ENCODE measurements at regions not wholly inside any gene's neighbourhood (a gene's known extent, or its start where the extent isn't known, plus 50 kb on each side); places are given as distances from the start of the nearest gene placed in this dataset.
"Not testable (repeated sequence)": the region's sequence is repeated elsewhere in the genome, so short reads cannot be mapped to it uniquely, and the experiment has no call there.

DNA sequence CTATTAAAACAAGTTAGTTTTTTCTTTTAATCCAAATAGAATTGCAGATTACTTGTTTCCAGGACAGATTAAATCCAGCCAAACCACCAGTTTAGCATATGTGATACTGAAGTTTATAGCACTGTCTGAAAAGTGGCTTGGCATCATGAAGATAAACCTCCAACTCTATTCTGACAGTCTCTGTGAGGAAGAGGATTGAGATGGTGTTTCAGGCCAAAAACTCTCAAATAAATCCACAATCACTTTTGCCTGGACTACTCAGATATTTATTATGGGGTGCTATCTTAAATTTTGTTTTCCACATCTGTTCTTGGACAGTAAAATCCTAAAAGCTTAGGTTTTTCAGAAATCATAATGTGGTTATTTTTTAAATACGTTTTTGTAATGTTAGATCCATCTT is 161.7 kb upstream of the SEMA3C start:
- FAIRE-seq: no peak
- no peak for DNase-seq (ENCODE audit: insufficient read length, low spot score)

DNA sequence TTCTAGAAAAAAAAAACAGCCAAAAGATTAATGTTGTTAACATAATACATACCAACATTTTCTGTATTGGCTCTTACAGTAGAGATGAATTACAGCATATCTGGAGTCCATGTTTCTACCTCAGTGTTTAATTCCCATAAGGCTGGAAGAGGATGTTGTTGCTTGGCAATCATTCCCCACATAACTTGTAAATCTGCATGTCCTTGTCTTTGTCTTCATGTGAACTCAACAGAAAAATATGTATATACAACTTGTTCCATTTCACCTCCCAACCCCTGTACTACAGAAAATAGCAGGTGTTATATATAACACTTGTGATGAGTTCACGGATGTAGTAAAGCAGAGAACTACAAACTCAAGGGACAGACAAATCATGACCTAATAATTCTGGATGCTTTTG is 160.9 kb upstream of the SEMA3C start:
- DNase-seq (ENCODE audit: insufficient read length, low spot score) (no peak), FAIRE-seq (no peak)

DNA sequence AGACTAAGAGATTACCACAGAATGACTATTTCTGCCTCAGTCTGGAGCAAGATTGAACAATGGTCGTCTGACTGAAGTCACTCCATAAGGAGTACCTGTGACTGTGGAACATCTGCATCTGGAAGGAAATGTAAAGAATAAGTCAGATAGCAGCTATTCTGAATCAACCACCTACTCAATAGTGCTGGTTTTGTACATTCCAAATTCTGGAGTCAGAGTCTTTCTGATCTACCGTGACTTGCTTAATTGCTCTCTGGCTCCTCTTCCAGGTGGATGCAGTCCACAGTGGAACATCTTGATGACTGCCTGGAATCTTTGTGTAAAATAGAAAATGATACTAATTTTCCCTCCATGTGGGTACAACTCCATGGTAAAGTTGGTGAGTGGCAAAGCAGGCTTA is 156.3 kb upstream of the SEMA3C start:
- FAIRE-seq: no peak

DNA sequence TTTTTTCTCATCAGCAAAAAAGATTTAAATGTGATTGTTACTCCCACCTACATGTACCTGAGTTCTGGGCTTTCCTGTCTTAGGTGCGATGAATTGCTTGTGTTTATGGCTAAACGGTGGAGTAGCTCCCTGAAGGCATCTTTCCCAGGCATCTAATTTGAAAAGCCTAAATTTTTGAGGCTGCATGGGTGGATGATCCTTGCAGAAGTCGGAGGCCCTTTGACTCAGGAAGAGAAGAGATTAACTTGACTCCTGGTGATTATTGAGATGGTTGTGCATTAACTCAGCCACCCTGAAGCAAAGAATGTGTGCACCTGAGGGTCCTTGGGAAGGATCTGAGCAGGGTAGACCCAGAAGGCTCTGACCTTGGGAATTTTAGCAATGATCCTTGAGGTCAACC is 155.6 kb upstream of the SEMA3C start:
- DNase-seq (ENCODE audit: insufficient read length, low spot score) (no peak), FAIRE-seq (no peak)

More for the DNA sequence above, 156.3 kb upstream of the SEMA3C start:
- no peak for DNase-seq (ENCODE audit: insufficient read length, low spot score)

DNA sequence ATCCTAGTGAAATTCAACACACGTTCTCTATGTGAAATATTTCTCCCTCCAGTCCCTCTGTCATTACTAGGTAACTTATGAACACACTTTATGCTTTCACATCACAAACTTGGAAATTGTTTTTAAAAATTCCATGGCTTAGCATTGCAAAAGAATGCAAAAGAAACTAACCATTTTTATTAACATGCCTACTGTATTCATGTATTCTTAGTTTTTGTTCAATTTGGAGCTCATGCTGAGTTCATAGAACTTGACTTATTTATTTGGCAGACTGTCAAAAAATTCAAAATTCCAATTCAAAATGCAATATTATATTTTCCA is 155.0 kb upstream of the SEMA3C start:
- FAIRE-seq: no peak
- no peak for DNase-seq (ENCODE audit: insufficient read length, low spot score)

DNA sequence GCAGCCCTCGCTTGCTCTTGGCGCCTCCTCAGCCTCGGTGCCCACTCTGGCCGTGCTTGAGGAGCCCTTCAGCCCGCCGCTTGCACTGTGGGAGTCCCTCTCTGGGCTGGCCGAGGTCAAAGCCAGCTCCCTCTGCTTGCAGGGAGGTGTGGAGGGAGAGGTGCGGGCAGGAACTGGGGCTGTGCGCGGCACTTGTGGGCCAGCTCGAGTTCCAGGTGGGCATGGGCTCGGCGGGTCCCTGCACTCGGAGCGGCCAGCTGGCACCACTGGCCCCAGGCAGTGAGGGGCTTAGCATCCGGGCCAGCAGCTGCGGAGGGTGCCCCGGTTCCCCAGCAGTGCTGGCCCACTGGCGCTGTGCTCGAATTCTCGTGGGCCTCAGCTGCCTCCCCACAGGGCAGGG is 152.1 kb upstream of the SEMA3C start:
- no peak for FAIRE-seq
- DNase-seq (ENCODE audit: insufficient read length, low spot score): no peak

DNA sequence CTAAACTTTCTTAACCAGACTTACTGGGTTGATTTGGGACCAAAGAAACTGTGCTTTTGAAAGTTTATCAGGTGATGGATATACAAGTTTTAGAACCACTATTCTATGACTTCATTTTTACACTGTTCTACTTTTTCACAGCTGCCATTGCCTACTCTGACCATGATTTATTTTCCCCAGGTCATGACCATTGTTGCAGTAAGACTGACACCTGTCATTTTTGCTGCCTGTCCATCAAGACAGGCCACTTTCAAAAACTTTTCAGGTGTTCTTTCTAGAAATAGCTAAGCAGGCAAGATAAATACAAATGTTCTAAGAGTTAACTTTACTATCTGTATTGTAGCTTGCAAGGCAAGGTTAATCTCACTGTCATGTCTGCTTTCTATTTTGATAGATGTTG is 147.9 kb upstream of the SEMA3C start:
- DNase-seq (ENCODE audit: insufficient read length, low spot score): no peak
- no peak for FAIRE-seq

DNA sequence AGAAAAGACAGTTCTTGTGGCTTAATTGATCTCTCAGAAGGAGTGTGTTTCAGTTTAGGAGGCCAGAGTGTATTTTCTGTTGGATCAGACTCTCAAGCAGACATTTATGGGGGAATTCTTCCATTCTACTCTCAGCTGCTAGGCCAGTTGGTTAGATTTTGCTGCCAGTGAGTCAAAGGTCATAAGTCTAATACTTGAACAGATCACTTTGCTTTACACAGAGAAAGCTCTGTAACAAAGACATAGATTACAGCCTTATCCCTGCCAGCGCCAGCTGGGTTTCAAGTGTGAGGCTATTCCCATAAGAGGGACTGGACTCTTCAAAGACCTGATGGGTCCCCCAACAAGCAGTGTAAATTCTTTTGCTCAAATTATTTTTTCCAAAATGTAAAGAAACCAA is 145.6 kb upstream of the SEMA3C start:
- DNase-seq (ENCODE audit: insufficient read length, low spot score) (no peak), FAIRE-seq (no peak)

DNA sequence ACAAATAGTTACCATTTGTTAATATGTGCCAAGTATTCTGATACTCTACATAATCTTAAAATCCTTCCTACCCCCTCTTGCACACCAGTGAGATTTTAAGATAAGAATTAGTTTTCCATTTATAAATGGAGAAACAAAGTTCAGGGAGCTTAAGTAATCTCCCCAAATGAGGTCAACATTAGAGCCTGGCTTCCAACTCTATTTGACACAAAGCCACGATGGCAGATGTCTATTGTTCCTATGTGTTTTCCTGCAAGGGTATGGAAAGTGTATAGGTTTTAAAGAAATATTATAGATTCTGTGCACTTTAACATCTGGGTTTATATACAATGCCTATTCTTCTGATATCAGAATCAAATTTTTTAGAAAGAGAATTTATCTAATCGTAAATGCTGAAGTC is 143.9 kb upstream of the SEMA3C start:
- DNase-seq (ENCODE audit: insufficient read length, low spot score): no peak
- no peak for FAIRE-seq

DNA sequence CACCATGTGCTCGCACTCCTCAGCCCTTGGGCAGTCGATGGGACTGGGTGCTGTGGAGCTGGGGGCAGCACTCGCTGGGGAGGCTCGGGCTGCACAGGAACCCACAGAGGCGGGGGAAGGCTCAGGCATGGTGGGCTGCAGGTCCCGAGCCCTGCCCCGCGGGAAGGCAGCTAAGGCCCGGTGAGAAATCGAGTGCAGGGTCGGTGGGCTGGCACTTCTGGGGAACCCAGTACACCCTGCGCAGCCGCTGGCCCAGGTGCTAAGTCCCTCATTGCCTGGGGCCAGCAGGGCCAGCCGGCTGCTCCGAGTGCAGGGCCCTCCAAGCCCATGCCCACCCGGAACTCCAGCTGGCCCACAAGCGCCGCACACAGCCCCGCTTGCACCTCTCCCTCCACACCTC is 138.6 kb upstream of the SEMA3C start:
- not testable (repeated sequence) for FAIRE-seq; DNase-seq (ENCODE audit: insufficient read length, low spot score)

DNA sequence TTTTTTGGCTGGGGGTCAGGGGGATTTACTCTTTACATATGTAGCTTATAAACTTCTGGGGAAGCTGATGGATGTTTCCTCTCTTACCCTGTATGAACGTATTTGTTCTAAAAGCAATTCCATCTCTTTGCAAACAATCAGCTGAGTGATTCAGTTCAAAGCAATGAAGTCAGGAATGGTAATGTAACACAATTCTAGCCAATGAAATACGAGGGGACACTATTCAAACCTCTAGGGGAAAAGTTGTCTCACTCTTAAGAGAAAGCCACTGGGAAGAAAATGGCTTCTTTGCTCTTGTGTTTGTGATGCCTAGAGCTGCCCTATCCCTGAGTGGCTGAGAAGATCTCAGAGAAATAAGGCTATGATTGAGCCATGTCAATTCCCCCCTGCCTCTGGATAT is 134.8 kb upstream of the SEMA3C start:
- FAIRE-seq (no peak), DNase-seq (ENCODE audit: insufficient read length, low spot score) (no peak)

DNA sequence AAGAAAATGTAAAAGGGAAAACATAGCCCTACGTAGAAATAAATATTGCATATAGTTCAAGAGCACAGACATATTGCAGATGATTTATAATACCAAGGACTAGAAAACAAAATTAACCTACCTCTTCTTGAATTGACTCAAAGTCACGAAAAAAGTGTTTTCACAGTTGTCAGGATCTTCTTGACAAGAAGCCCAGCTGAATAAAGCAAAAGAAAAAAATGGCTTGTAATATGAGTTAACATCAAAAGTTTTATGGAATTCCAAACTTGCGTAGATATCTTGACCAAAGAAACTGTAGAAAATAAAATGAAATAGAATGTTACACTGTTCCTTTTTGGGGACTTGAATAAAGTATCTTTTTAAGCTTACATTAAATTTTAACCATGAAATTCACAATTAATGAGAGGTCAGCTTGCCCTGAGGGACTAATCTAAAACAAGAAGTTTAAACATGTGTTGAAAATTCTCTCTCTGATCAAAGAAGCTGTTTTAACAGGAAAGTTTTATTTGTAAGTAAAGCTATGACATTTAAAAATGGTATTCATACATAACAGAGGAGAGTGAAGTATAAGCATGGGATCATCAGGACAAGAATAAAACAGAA is 133.1 kb upstream of the SEMA3C start:
- FAIRE-seq (no peak), DNase-seq (ENCODE audit: insufficient read length, low spot score) (no peak)

DNA sequence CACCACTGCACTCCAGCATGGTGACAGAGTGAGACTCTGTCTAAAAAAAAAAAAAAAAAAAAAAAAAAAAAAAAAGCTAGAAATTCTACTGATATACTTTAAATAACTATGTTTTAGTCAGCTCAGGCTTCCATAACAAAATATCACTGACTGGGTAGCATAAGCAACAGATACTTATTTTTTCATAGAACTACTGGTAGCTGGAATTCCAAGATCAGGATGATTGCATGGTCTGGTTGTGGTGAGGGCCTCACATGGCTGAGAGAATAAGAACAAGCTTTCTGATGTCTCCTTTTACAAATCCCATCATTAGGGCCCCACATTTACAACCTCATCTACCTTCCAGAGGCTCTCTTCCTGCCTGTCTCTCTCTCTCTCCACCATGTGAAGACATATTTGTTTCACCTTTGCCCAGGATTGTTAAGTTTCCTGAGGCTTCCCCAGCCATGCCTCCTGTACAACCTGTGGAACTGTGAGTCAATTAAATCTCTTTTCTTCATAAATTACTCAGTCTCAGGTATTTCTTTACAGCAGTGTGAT is 126.7 kb upstream of the SEMA3C start:
- DNase-seq (ENCODE audit: insufficient read length, low spot score) (no peak), FAIRE-seq (no peak)

DNA sequence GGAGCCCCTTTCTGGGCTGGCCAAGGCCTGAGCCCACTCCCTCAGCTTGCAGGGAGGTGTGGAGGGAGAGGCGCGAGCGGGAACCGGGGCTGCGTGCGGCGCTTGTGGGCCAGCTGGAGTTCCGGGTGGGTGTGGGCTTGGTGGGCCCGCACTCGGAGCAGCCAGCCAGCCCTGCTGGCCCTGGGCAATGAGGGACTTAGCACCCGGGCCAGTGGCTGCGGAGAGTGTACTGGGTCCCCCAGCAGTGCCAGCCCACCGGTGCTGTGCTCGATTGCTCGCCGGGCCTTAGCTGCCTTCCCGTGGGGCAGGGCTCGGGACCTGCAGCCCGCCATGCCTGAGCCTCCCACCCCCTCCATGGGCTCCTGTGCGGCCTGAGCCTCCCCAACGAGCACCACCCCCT is 123.8 kb upstream of the SEMA3C start:
- FAIRE-seq; DNase-seq (ENCODE audit: insufficient read length, low spot score): not testable (repeated sequence)

DNA sequence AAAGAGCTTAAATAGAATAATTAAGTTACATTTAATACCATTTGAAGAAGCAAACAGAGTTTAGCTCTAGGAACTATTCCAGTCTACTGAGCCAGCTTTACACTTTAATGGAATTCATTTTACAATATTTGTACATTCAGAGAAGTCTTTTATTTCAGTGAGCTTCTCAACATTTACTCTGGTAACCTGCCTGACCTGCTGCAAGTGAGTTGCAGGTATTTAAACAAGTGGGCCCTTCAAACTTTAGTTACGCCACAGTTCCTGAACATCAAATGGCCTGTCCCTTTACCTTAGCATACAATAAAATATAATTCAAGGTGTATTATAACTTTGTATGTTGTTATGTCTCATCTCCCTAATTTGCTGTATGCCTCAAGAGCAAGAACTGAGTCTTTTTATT is 121.6 kb upstream of the SEMA3C start:
- no peak for DNase-seq (ENCODE audit: insufficient read length, low spot score)
- FAIRE-seq: no peak

DNA sequence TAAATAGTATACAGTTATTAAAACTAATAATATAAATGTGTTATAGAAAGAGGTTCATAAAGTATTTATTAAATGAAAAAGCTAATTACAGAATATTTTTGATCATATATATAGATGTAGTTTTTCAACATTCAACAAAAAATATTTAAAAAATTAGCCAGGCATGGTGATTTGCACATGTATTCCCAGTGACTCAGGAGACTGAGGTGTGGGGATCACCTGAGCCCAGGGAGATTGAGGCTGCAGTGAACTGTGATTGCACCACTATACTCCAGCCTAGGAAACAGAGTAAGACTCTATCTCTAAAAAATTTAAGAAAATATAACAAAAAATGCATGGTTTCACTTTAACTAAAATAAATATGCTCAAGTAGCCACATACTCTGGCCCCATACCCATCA is 118.0 kb upstream of the SEMA3C start:
- DNase-seq (ENCODE audit: insufficient read length, low spot score): no peak
- FAIRE-seq: no peak

DNA sequence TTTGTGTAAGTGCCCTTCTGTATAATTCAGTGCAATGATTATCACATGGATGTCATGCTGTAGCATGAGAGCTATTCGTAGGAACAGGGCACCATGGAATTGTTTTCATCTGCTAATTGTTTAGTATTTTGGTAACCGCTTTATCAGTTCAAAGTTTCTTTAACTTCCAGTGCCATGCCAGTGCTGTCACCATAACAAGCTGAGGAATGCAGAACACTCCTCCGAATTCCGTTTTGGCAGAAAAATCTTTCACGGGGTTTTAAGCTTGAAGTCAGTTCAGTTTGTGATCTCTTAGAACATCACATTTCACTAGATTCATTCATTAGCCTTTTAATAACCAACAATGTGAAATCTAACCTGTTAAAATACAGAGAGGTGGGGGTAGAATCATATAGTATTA is 117.2 kb upstream of the SEMA3C start:
- no peak for FAIRE-seq

DNA sequence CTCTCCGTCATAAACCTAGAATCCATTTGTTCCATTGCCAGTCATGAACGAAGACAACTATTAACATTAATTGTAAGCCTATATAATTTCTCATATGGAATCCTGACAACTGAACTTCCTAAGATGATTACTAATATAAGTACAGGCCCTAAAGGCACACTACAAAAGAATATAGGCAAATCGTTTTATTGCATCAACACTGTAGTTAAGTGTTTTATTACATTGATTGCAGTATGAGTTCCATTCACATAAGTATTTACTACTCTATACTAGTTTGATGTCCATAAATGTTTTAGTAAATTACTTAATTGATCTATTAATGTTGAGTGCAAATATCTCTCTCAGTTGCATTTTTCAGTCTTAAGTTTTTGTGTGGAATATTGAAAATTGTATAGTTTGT is 113.1 kb upstream of the SEMA3C start:
- no peak for DNase-seq (ENCODE audit: insufficient read length, low spot score)
- FAIRE-seq: no peak

More for the DNA sequence above, 117.2 kb upstream of the SEMA3C start:
- no peak for DNase-seq (ENCODE audit: insufficient read length, low spot score)

DNA sequence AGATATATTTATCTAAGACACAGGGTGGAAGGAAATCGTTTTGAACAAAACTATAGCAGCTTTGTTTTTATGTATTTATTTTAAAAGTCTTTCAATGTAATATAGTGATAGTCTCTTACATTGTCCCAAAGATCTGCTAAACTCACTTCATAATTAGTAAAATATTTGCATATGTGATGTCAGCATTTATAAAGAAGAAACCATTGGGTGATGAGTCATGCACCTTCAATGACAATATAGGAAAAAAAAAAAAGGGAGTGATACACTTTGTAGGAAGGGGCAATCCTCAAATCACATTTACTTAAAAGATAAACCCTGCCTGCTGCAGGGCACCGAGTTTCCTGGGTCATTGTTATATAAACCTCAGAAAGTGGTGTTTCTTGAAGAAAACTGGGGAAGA is 112.4 kb upstream of the SEMA3C start:
- DNase-seq (ENCODE audit: insufficient read length, low spot score) (no peak), FAIRE-seq (no peak)

DNA sequence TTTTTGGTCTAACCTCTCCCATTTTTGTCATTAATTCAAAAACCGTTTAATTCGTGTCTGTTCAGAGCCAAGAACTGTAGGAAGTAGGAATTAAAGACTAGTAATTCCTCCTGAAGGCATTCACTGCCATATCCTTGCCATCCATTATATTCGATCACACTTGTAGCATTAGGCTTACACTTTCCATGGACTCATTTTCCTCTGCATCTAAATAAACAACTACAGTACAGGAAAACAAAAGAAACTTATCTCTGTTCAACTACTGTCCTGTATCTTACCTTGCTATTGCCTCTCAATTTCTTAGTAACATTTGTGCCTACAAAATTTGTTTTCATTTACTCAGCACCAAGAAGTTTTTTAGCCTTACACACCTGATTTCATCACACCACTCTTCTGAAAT is 111.6 kb upstream of the SEMA3C start:
- FAIRE-seq (no peak), DNase-seq (ENCODE audit: insufficient read length, low spot score) (no peak)

DNA sequence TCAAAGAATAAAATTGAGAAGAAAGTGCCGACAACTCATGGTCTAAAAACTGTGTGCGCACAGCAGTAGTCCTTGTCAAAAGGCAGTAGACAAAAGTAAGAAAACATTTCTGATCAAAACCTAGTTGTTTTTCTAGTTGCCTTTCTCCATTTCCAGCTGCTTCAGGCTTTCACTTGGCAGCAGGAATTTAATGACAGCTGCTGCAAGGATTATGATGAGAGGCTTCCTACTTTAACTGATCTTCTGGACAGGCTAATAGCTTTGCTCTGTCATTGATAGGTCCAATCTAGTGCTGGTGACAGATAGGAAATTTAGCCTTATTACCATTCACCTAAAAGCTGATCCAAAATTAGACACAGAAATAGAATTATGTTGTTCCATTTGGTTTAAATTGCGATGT is 110.7 kb upstream of the SEMA3C start:
- DNase-seq (ENCODE audit: insufficient read length, low spot score) (no peak), FAIRE-seq (no peak)

DNA sequence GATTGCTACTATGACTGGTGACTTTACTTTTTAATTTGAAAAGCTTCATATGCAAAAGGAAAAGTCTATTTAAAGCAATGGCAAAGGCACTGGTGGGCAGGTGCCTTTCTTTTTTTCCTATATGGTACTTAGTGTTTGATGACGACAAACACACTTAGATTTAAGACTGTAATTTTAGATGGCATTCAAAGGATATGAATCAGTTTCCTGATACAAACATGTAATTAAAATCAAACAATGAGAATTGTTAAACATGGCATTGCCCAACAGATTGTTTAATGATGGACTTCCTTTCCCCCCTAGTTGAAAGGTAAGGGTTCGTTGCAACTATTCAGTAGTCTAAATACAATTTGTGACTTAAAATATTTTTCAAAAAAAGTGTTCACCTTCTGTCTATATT is 106.5 kb upstream of the SEMA3C start:
- FAIRE-seq: no peak

DNA sequence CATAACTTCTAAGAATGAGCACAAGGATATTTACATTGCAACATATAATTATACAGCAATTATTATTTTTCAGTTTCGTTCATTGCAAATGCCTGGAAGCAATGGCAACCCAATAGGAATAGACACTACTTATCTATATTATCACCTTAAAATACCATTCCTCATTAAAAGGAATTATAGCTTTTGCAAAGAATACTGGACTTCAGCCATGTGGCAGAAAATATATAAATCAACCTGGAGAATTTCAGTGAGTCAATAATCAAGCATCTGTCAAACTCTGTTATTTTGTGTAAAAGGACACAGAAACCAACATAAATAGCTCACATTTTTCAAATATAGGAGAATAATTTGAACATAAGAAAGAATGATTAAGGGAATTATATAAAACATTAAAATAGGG is 96.1 kb upstream of the SEMA3C start:
- no peak for FAIRE-seq
- DNase-seq (ENCODE audit: insufficient read length, low spot score): no peak

More for the DNA sequence above, 106.5 kb upstream of the SEMA3C start:
- DNase-seq (ENCODE audit: insufficient read length, low spot score): no peak
